GM10248 (cell line): ENCODE measurements at regions not wholly inside any gene's neighbourhood (a gene's known extent, or its start where the extent isn't known, plus 50 kb on each side); places are given as distances from the start of the nearest gene placed in this dataset.

Experiments
- CTCF ChIA-PET: fragments of 300-600 bp; sonication (Branson Sonifier 250); formaldehyde crosslinking; extraction: SDS; loops from one replicate; lab custom pipeline; 2021; ENCODE audit warnings: antibody characterized with exemption; lab: Yijun Ruan, JAX
- POLR2A ChIA-PET: fragments of 350-650 bp; sonication (Branson Sonifier 250); formaldehyde crosslinking; extraction: SDS; loops from one replicate; lab custom pipeline; 2020; ENCODE audit warnings: antibody characterized with exemption; lab: Yijun Ruan, JAX
- DNase-seq: peaks from one replicate; pipeline ENCODE4 v3.0.0; 2012; ENCODE audit errors: extremely low spot score
- CTCF ChIP-seq: IDR thresholded peaks from 2 replicates; pipeline ENCODE4 v1.5.1; 2012; ENCODE audit warnings: mild to moderate bottlenecking, low read depth; ENCODE audit errors: extremely low read depth, missing control alignments, control extremely low read depth

GRCh38 chr22:26889802-26890201 lies 232.4 kb downstream of the MIAT start:
- DNase-seq = no peak
- ChIA-PET POLR2A (no interaction called here), CTCF (no interaction called here)
- TF ChIP-seq CTCF = no peak

- DNase-seq = no peak
- no peak for TF ChIP-seq CTCF
- POLR2A ChIA-PET = no interaction called here
- CTCF ChIA-PET = no interaction called here
Measured at GRCh38 chr22:26890870-26891269, 233.5 kb downstream of the MIAT start.

DNA sequence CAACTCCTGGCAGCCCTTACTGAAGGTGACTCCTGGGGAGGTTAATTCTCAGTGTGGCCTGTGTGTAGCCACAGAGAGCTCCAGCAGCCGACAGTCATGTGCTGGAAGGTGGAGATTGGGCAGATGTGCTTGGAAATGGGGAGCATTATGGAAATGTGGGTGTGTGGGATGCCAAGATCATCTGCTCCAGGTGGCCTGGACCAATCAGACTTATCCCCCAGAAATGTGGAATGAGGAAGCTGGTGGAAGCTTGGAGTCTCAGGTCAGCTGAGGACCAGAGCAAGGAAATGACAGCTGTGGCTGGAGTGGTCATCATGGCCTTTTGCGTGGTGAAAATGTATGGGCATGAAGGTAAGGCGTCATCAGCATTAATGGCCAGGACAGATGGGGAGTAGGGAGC lies 234.0 kb downstream of the MIAT start:
- ChIA-PET CTCF (no interaction called here), POLR2A (no interaction called here)
- TF ChIP-seq CTCF = no peak
- DNase-seq = no peak

- CTCF ChIA-PET = no interaction called here
- TF ChIP-seq CTCF = no peak
- POLR2A ChIA-PET = no interaction called here
- no peak for DNase-seq
Measured at GRCh38 chr22:26892166-26893041, 235.0 kb downstream of the MIAT start.

DNA sequence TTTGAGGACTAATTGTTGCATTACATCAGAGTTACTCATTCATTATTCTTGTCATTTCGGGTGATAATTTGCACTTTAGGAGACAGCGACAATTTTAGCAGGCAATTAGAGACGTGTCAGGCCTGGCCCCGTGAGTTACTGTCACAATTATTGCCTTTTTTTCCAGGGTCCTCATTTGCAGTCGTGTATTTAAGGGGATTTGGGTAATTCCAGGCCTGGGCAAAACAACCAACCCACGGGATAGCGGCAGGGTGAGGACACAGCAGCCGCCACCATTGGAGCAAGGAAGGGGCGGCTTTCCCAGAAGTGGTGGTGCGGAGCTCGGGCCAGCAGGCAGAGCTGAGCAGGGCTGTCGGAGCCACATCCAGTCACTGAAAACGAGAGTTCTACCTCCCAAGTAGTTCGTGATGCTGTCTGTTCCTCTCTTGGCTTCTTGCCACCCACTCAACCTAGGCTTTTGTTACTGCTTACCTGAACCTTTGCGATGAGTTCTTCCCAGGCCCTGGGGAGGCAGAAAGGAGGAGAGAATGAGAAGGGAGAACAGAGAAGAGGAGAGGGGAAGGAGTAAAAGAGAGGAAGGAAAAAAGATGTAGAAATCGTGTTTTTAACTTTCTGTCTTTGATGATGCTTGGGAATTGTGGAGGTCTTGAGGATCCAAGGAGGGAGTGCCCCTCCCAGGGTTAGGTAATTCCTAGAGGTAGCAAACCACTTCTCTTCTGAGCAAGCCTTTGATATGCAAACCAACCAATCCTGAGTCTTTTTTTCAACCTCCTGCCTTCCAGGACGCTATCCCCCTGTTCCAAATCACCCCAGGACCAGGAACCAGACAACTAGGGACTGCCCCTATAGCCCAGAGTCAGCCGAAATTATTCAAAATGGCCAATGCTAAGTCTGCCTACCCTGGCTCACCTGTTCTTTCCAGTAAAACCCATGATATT lies 236.1 kb downstream of the MIAT start:
- ChIA-PET POLR2A (no interaction called here), CTCF (no interaction called here)
- no peak for DNase-seq
- no peak for TF ChIP-seq CTCF

DNA sequence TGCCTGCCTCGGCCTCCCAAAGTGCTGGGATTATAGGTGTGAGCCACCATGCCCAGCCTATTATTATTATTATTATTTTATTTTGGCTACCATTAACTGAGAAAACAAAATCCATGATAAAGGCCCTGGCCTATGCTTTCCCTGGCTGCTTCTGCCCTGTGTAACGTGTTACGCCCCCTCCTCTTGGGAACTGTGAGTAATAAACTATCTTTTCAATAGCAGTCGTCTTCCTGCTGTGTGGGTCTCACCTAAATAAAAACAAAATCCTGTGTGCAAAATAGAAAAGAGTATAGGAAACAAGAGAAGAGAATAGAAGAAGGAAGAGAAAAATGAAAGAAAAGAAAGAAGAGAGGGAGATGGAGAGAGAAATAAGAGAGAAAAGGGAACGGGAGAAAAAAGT lies 237.0 kb downstream of the MIAT start:
- ChIA-PET CTCF (no interaction called here), POLR2A (no interaction called here)
- DNase-seq = no peak
- no peak for TF ChIP-seq CTCF
